HG03095 (cell line): ENCODE measurements at regions not wholly inside any gene's neighbourhood (a gene's known extent, or its start where the extent isn't known, plus 50 kb on each side); places are given as distances from the start of the nearest gene placed in this dataset.
"Not testable (repeated sequence)": the region's sequence is repeated elsewhere in the genome, so short reads cannot be mapped to it uniquely, and the experiment has no call there.

Experiments
- ATAC-seq: cut with Tn5 transposase; IDR thresholded peaks from one replicate; pipeline ENCODE4 v1.9.1; 2021; ENCODE audit warnings: moderate library complexity; ENCODE audit not compliant: unreplicated experiment

GRCh38 chr18:73691118-73691517 lies 456.5 kb downstream of the FBXO15 start:
- ATAC-seq: no peak

GRCh38 chr18:73690222-73690621 lies 457.4 kb downstream of the FBXO15 start:
- ATAC-seq: no peak

DNA sequence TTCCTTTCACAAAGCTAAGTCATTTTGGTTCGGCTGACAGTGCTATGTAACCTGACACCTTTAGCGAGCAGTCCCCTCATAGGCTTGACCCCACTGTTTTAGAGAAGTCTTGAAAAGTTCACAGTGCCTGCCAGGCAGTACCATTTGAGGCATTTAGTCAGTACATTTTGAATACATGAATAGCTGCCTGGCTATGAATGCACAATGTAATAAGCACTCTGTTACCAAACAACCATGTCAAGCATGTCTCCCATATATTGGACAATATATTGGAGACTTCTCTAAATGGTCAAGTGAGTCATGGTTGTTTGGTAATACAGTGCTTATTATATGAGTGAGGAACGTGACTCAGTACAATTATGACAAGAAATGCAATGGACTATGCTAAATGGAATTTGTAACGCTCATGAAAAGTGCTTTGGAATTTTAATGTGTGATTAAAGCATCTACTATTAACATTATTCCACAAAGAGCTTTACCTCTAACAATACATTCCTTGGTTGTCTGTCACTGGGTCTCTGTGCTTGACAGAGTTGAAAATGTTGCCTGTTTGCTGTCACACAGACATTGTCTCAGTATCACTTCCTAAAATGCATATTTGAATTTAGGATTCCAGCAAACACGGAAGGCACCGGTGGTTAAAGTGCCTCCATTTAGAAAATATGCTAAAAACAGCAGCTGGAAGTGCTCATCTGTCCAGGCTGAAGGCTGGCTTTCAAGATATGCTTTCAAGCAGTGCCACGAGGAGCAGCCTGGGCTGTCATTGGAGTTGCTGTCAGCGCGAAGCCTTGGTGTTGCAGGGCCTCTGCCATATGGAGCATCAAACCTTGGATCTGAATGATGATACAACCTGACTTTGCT lies 458.6 kb downstream of the FBXO15 start:
- peak; percentile 87 for ATAC-seq

- ATAC-seq: no peak
Observed at GRCh38 chr18:73688161-73688560, 459.5 kb downstream of the FBXO15 start.

- ATAC-seq: no peak
Observed at GRCh38 chr18:73684647-73685046, 463.0 kb downstream of the FBXO15 start.

GRCh38 chr18:73683409-73684238 lies 464.0 kb downstream of the FBXO15 start:
- no peak for ATAC-seq

GRCh38 chr18:73681912-73682311 lies 465.7 kb downstream of the FBXO15 start:
- no peak for ATAC-seq

- ATAC-seq: no peak
Observed at GRCh38 chr18:73681398-73681797, 466.2 kb downstream of the FBXO15 start.

- ATAC-seq: no peak
Observed at GRCh38 chr18:73679941-73680712, 467.5 kb downstream of the FBXO15 start.

DNA sequence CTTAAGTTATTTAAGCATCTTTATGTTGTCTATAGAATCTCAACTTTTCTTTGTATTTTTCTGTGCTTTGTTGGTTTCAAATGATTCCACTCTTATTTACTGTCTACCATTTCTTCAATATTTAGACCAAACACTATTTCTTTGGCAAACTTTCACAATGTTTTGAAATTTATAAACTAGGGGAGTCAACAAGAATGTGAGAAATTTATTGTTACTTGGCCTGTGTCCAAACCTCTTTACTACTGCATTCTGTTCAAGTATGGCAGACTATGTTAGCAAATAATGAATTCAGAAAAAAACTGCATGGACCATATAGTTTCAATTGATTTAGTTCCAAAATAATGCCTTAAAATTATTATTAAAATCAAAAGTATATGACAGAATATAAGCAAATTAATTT lies 470.2 kb downstream of the FBXO15 start:
- no peak for ATAC-seq

GRCh38 chr18:73674125-73674865 lies 473.3 kb downstream of the FBXO15 start:
- ATAC-seq: no peak

DNA sequence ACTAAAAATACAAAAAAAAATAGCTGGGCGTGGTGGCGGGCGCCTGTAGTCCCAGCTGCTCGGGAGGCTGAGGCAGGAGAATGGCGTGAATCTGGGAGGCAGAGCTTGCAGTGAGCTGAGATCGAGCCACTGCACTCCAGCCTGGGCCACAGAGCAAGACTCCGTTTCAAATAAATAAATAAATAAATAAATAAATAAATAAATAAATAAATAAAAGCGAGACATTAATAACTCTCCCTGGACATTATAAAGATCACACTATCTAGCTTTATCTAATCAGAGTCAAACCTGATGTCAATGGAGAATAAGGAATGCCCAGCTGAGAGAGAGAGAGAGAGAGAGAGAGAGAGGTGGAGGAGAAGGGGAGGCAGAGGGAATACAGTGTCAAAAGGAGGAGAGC lies 476.2 kb downstream of the FBXO15 start:
- ATAC-seq: not testable (repeated sequence)

GRCh38 chr18:73670524-73670923 lies 477.1 kb downstream of the FBXO15 start:
- no peak for ATAC-seq

GRCh38 chr18:73670039-73670438 lies 477.6 kb downstream of the FBXO15 start:
- no peak for ATAC-seq

- no peak for ATAC-seq
Observed at GRCh38 chr18:73669297-73669696, 478.3 kb downstream of the FBXO15 start.

DNA sequence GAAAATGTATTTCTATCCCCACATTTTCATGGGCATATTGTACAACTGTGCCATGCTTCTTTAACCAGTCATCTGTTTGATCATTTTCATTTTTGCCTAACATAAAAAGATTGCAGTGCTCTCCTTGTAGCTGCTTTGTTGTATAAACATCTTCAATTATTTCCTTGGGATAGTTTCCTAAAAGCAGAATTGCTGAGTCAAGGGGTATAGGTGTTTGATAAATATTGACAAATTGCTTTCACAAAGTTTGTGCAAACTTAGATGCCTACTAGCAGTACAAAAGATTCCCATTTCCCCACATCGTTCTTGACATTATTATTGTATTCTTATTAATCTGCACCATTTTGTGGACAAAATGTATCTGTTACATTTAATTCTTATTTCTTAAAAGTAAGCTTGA lies 479.6 kb downstream of the FBXO15 start:
- no peak for ATAC-seq

- ATAC-seq: no peak
Observed at GRCh38 chr18:73666772-73667171, 480.9 kb downstream of the FBXO15 start.

- ATAC-seq: no peak
Observed at GRCh38 chr18:73664896-73665295, 482.7 kb downstream of the FBXO15 start.

DNA sequence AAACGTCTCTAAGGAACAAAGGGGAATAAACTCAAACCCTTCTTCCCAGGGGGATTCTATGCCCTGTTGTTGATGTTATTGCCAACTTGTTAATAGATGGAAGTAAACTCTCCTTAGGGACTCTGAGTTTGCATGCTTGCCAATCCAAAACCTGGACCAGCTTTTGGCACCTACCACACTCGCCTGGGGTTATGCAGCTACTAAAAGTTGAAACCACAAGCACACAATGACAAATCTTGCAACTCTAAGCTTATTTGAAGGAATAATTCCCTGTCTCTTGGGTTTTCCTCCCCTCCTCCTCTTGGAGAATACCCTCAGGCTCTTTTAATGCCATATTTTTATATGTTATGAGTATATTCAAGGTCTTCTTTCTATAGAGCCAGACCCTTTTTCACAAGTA lies 484.1 kb downstream of the FBXO15 start:
- no peak for ATAC-seq

DNA sequence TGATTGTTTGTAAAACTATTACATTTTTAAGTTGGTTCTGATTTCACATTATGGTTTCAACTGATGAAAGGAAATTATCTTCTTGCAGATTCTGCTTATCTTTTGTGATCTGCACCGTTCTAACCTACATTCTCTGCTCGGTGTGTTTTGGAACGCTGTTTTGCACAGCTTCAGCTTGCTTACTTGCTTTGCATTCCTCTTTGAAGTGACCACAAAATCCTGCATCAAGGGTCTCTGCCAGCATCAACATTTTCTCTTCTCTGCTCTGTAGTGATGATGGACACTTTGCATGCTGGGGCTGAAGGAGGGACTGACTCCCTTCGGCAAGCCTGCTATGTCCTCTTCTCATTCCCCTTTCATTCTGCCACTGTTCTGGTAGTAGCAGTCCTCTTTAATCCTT lies 485.2 kb downstream of the FBXO15 start:
- no peak for ATAC-seq
